ACHN (cell line): ENCODE measurements at regions not wholly inside any gene's neighbourhood (a gene's known extent, or its start where the extent isn't known, plus 50 kb on each side); places are given as distances from the start of the nearest gene placed in this dataset.
"Not testable (repeated sequence)": the region's sequence is repeated elsewhere in the genome, so short reads cannot be mapped to it uniquely, and the experiment has no call there.

Experiments used
- DNase-seq: peaks from one replicate; pipeline ENCODE4 v3.0.0-alpha.2; 2015
- in situ Hi-C: cut with HindIII; loops from 2 replicates; pipeline ENCODE4 v1.10.0; 2017; ENCODE audit warnings: low sequenced_read_pairs, low pct_ligation_motif_present, low pct_unique_long_range_greater_than_20kb

- no peak for DNase-seq
- in situ Hi-C loops = no loop called here
Measured at GRCh38 chr10:81548160-81548559, 326.8 kb upstream of the NRG3 start.

DNA sequence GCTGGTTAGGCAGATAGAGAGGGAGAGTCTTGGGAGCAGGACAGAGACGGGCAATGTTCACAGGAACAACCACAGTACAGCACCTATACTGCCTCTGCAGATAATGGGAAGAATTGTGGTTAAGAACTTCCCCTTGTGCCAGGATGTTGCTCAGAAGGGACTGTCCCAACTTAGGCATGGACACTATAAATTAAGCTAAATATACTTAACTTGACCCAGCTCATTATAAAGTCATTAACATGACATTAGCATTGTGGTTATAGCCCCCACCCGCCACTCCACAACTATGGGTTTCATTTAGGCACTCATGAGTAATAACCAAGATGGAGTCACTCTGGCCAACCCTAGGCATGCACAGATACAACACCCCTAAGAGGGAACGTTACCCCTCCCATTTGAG lies 310.9 kb upstream of the NRG3 start:
- in situ Hi-C loops = no loop called here
- no peak for DNase-seq

- no peak for DNase-seq
- in situ Hi-C loops = no loop called here
Measured at GRCh38 chr10:81569488-81569887, 305.5 kb upstream of the NRG3 start.

GRCh38 chr10:81570349-81570748 lies 304.6 kb upstream of the NRG3 start:
- no peak for DNase-seq
- in situ Hi-C loops = no loop called here

DNA sequence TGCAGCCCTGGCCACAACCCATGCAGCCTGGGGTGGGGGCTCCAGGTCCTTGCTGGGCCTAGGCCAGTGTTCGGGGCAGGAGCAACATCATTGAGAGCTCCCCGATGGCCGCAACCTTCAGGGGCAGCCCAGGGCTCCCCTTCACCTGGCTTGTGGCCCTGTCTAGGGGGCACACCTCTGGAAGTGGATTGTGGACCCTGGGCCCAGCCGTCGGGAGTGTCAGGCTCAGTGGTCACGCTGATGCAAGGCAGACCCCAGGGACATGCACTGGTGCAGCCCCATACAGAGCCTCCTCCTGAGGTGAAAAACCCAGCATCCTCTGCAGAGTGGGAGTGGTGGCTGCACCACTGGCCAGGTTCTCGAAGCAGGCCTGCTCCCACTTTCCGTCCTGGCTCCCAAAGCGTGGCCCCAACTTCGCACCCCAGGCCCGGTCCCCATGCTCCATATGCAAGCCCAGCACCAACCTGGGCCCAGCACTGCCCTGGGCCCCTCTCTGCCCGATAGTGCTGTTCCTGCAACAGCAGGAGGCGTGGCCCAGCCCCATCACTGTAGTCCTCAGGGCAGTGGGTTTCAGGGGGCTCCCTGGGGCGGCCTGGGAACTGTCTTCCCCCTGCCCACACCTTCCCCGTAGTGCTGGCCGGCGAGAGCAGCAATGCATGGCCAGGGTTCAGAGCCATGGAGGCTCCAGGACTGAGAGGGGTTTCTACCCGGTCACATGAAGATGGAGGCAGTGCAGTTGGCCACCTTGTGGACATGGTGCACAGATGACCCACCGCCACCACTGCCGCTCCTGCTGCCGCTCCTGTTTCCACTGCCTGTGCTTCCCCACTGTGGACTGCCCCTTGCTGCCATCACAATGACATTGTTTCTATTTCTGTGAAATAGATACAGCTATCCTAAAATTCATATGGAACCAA lies 303.9 kb upstream of the NRG3 start:
- in situ Hi-C loops = no loop called here

GRCh38 chr10:81575036-81575435 lies 300.0 kb upstream of the NRG3 start:
- DNase-seq = no peak
- in situ Hi-C loops = no loop called here

More for the DNA sequence above, 303.9 kb upstream of the NRG3 start:
- DNase-seq = no peak

GRCh38 chr10:81576336-81576735 lies 298.7 kb upstream of the NRG3 start:
- in situ Hi-C loops = no loop called here

DNA sequence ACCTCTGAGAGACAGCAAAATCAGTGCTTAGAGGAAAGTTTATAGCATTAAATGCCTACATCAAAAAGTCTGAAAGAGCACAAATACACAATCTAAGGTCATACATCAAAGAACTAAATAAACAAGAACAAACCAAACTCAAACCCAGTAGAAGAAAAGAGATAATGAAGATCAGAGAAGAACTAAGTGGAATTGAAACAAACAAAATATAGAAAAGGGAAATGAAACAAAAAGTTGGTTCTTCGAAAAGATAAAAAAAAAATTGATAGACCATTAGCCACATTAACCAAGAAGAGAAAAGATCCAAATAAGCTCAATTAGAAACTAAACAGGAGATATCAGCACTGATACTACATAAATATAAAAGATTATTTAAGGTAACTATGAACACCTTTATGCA lies 280.0 kb upstream of the NRG3 start:
- in situ Hi-C loops = no loop called here
- DNase-seq = no peak

More at GRCh38 chr10:81576336-81576735, 298.7 kb upstream of the NRG3 start:
- no peak for DNase-seq

DNA sequence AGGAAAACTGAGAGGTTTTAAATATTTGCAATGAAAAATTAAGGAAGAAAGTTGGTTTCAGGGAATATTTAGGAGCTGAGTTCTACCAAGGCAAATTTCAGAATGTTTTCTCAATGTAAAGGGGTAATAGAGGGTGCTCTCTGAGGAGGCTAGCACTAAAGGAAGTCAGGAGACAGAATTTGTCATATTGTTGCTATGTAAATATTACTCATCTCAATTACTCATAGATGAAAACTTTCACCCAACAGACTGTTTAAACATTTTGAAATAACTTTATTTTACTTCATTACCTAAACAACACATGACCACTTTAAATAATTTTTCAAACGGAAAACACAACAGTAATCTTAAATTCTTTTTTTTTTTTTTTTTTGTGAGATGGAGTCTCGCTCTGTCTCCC lies 274.8 kb upstream of the NRG3 start:
- DNase-seq = peak; percentile 46
- in situ Hi-C loops = no loop called here

- DNase-seq = no peak
- in situ Hi-C loops = no loop called here
Measured at GRCh38 chr10:81603106-81603620, 271.8 kb upstream of the NRG3 start.

- in situ Hi-C loops, DNase-seq: not testable (repeated sequence)
Measured at GRCh38 chr10:81644485-81644884, 230.5 kb upstream of the NRG3 start.

- DNase-seq = no peak
- in situ Hi-C loops = no loop called here
Measured at GRCh38 chr10:81655986-81656385, 219.0 kb upstream of the NRG3 start.

- in situ Hi-C loops = no loop called here
- DNase-seq = no peak
Measured at GRCh38 chr10:81662837-81663236, 212.2 kb upstream of the NRG3 start.

- in situ Hi-C loops, DNase-seq: not testable (repeated sequence)
Measured at GRCh38 chr10:81664800-81665199, 210.2 kb upstream of the NRG3 start.

DNA sequence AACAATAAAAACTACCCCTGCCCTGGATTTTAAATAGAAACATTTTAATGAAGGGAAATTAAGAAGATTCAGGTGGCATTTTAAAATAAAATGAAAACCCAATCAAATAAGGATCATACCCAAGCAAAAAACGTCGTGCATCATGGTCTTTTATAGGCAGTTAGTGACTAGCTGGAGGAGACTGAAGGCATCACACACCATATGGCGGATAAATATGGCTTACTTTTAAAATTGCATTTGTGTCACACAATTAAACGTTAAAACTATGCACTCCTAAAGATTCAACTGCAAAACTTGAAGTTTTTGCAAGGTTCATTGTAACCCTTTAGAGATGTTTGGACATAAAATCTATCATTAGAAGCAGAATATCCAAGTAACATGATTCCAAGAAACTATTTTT lies 200.1 kb upstream of the NRG3 start:
- in situ Hi-C loops = no loop called here
- DNase-seq = no peak

- DNase-seq = no peak
- in situ Hi-C loops = no loop called here
Measured at GRCh38 chr10:81679291-81679690, 195.7 kb upstream of the NRG3 start.

DNA sequence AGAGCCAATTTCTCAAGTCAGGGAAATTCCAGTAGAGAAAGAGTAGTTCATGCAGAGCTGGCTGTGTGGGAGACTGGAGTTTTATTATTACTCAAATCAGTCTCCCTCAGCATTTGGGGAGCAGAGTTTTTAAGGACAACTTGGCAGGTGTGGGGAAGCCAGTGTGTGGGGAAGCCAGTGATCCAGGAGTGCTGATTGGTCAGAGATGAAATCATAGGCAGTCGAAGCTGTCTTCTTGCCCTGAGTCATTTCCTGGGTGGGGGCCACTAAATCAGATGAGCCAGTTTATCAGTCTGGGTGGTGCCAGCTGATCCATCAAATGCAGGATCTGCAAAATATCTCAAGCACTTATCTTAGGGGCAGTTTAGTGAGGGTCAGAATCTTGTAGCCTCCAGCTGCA lies 194.6 kb upstream of the NRG3 start:
- in situ Hi-C loops = no loop called here
- no peak for DNase-seq

DNA sequence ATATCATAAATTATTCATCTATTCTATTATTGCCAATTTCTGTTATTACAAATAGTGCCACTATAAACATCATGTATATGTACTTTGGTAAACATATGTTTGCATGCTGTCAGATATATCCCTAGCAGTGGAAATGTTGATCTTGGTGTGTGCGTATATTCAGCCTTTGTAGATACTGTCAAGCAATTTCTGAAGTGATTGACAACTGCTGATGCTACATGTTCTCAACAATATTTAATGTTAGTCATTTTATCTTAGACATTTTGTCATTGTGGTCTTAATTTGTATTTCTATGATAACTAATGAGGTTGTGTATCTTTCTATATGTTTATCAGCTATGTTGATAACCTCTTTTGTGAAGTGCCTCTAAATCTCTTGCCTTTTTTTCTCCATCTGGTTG lies 186.5 kb upstream of the NRG3 start:
- in situ Hi-C loops = no loop called here
- no peak for DNase-seq

DNA sequence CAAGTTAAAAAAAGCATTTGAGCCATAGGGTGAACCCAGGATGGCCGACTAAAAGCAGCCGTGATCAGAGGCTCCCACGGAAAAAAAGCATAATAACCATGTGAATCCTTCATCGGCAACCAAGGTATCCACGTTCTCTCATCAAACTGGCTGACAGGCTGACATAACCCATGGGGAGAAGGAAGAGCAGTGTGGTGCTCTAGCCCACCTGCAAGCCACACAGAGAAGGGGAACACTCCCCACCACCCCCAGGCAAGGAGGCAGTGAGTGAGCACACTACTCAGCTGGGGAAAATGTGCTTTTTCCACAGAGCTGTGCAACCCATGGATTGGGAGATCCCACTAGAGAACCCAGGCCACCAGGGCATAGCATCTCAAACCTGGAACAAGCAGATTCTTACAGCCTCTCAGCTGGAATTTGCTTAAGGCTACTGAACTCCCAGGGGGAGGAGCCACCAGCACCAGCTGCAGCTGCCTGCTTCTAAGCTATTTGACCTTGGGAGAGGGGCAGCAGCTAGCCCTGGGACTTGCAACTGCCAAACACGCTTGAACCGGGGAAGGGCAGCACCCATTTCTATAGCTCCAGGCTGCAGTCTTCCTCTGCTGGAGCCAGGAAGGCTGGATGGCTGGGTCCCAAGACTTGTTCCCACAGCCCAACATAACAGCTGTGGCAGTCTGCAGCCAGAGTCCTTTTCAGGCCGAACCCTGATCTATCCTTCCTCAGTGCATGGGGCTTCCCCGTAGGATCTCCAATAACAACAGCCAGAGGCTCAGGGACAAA lies 178.2 kb upstream of the NRG3 start:
- in situ Hi-C loops = no loop called here
- DNase-seq = no peak
